H9 (cell line): ENCODE measurements at regions not wholly inside any gene's neighbourhood (a gene's known extent, or its start where the extent isn't known, plus 50 kb on each side); places are given as distances from the start of the nearest gene placed in this dataset.

Experiments
- DNase-seq: peaks from one replicate; pipeline ENCODE4 v3.0.0-alpha.2; 2017
- H2AFZ ChIP-seq: one replicate; pipeline ENCODE4 v1.6.1; 2013; ENCODE audit warnings: mild to moderate bottlenecking, low read length, control low read depth, moderate library complexity
- H2AK5ac ChIP-seq: 2 replicates; pipeline ENCODE4 v1.6.1; 2013; ENCODE audit warnings: low read length, control low read depth, mixed read lengths; ENCODE audit not compliant: insufficient read length
- H2BK120ac ChIP-seq: one replicate; pipeline ENCODE4 v1.6.1; 2013; ENCODE audit warnings: low read depth, mild to moderate bottlenecking, low read length, control low read depth, inconsistent platforms; ENCODE audit not compliant: poor library complexity, severe bottlenecking
- H2BK12ac ChIP-seq: 2 replicates; pipeline ENCODE4 v1.6.1; 2013; ENCODE audit warnings: low read length, control low read depth, mixed read lengths, low read depth; ENCODE audit not compliant: insufficient read length
- H2BK15ac ChIP-seq: 2 replicates; pipeline ENCODE4 v1.6.1; 2013; ENCODE audit warnings: low read depth, low read length, control low read depth
- H2BK20ac ChIP-seq: one replicate; pipeline ENCODE4 v1.6.1; 2013; ENCODE audit warnings: low read depth, mild to moderate bottlenecking, low read length, control low read depth, inconsistent platforms; ENCODE audit not compliant: poor library complexity, severe bottlenecking
- H2BK5ac ChIP-seq: 2 replicates; pipeline ENCODE4 v1.6.1; 2013; ENCODE audit warnings: low read length, control low read depth, mixed read lengths; ENCODE audit not compliant: insufficient read length
- H3K14ac ChIP-seq: 2 replicates; pipeline ENCODE4 v1.6.1; 2013; ENCODE audit warnings: low read length, control low read depth; ENCODE audit not compliant: insufficient read depth
- H3K18ac ChIP-seq: 2 replicates; pipeline ENCODE4 v1.6.1; 2013; ENCODE audit warnings: low read depth, mild to moderate bottlenecking, mixed read lengths, low read length, control low read depth; ENCODE audit not compliant: insufficient read length
- H3K23ac ChIP-seq: 2 replicates; pipeline ENCODE4 v1.6.1; 2013; ENCODE audit warnings: low read length, control low read depth, mixed read lengths, low read depth; ENCODE audit not compliant: insufficient read length
- H3K23me2 ChIP-seq: 2 replicates; pipeline ENCODE4 v1.6.1; 2013; ENCODE audit warnings: low read depth, mild to moderate bottlenecking, mixed read lengths, low read length, control low read depth; ENCODE audit not compliant: insufficient read length, poor library complexity, severe bottlenecking
- H3K27ac ChIP-seq: 2 replicates; pipeline ENCODE4 v1.5.1; 2013; ENCODE audit warnings: low read length, control low read depth, mixed read lengths, low read depth; ENCODE audit not compliant: insufficient read length
- H3K27me3 ChIP-seq: 2 replicates; pipeline ENCODE4 v1.6.1; 2013; ENCODE audit warnings: low read length, control low read depth, inconsistent platforms; ENCODE audit not compliant: insufficient read depth
- H3K4ac ChIP-seq: 2 replicates; pipeline ENCODE4 v1.6.1; 2013; ENCODE audit warnings: low read depth, mild to moderate bottlenecking, control low read depth, inconsistent platforms, low read length, moderate library complexity
- H3K4me1 ChIP-seq: 2 replicates; pipeline ENCODE4 v1.6.1; 2013; ENCODE audit warnings: low read length, control low read depth, inconsistent platforms; ENCODE audit not compliant: insufficient read depth
- H3K4me2 ChIP-seq: 2 replicates; pipeline ENCODE4 v1.6.1; 2013; ENCODE audit warnings: low read length, control low read depth, mixed read lengths; ENCODE audit not compliant: insufficient read length, insufficient read depth
- H3K56ac ChIP-seq: 2 replicates; pipeline ENCODE4 v1.6.1; 2013; ENCODE audit warnings: low read depth, mild to moderate bottlenecking, mixed read lengths, low read length, control low read depth; ENCODE audit not compliant: insufficient read length
- H3K79me1 ChIP-seq: 2 replicates; pipeline ENCODE4 v1.6.1; 2013; ENCODE audit warnings: low read depth, mild to moderate bottlenecking, moderate library complexity, low read length, control low read depth, inconsistent platforms; ENCODE audit not compliant: insufficient read depth, poor library complexity, severe bottlenecking
- H3K79me2 ChIP-seq: 2 replicates; pipeline ENCODE4 v1.6.1; 2013; ENCODE audit warnings: low read length, control low read depth, inconsistent platforms; ENCODE audit not compliant: insufficient read depth
- H3K9ac ChIP-seq: 2 replicates; pipeline ENCODE4 v1.6.1; 2013; ENCODE audit warnings: low read length, control low read depth, mixed read lengths; ENCODE audit not compliant: insufficient read length; ENCODE audit errors: extremely low read depth
- H3K9me3 ChIP-seq: one replicate; pipeline ENCODE4 v1.6.1; 2013; ENCODE audit warnings: low read depth, low read length, inconsistent platforms; ENCODE audit not compliant: control insufficient read depth
- H3T11ph ChIP-seq: one replicate; pipeline ENCODE4 v1.6.1; 2013; ENCODE audit warnings: mild to moderate bottlenecking, low read length, control low read depth, inconsistent platforms
- H4K20me1 ChIP-seq: one replicate; pipeline ENCODE4 v1.6.1; 2013; ENCODE audit not compliant: control insufficient read depth, insufficient read length, insufficient read depth
- H4K5ac ChIP-seq: 2 replicates; pipeline ENCODE4 v1.6.1; 2013; ENCODE audit warnings: low read depth, mild to moderate bottlenecking, mixed read lengths, low read length, control low read depth; ENCODE audit not compliant: insufficient read length
- H4K8ac ChIP-seq: replicated peaks from 2 replicates; pipeline ENCODE4 v1.6.1; 2013; ENCODE audit warnings: low read length, control low read depth, mixed read lengths, low read depth; ENCODE audit not compliant: insufficient read length
- H4K91ac ChIP-seq: 2 replicates; pipeline ENCODE4 v1.6.1; 2013; ENCODE audit warnings: low read depth, mild to moderate bottlenecking, moderate library complexity, mixed read lengths, low read length, control low read depth; ENCODE audit not compliant: insufficient read length
- H3K27ac Mint-ChIP-seq, 3 experiments: 2 replicates in 2 of 3; 3 replicates in 1 of 3; pipeline ENCODE4 v1.8.0; 2020 to 2021; ENCODE audit warnings: mixed read lengths in 3 of 3, mild to moderate bottlenecking in 1 of 3, moderate library complexity in 1 of 3
- H3K27me3 Mint-ChIP-seq: 2 replicates; pipeline ENCODE4 v1.8.0; 2021; ENCODE audit warnings: low read depth, mild to moderate bottlenecking, moderate library complexity, mixed read lengths
- H3K36me3 Mint-ChIP-seq, 3 experiments: 2 replicates in 2 of 3; 3 replicates in 1 of 3; pipeline ENCODE4 v1.8.0; 2020 to 2021; ENCODE audit warnings: low read depth in 3 of 3, mixed read lengths in 3 of 3; ENCODE audit not compliant: insufficient read depth in 1 of 3
- H3K4me1 Mint-ChIP-seq, 2 experiments: 2 replicates each; pipeline ENCODE4 v1.8.0; 2020; ENCODE audit warnings: mixed read lengths in 2 of 2
- H3K4me3 Mint-ChIP-seq, 2 experiments: 2 replicates in 1 of 2; 3 replicates in 1 of 2; pipeline ENCODE4 v1.8.0; 2020 to 2021; ENCODE audit warnings: mild to moderate bottlenecking in 2 of 2, mixed read lengths in 2 of 2, moderate library complexity in 1 of 2
- H3K9me3 Mint-ChIP-seq, 2 experiments: 2 replicates in 1 of 2; 3 replicates in 1 of 2; pipeline ENCODE4 v1.8.0; 2020; ENCODE audit warnings: mild to moderate bottlenecking in 2 of 2, mixed read lengths in 2 of 2, moderate library complexity in 1 of 2
- WGBS: extraction: QIAGEN DNeasy Blood & Tissue Kit; methylation state at CpG from one replicate; pipeline ENCODE4 v1.1.7; 2013; ENCODE audit warnings: missing lambda C conversion rate, low lambda C conversion rate, mixed read lengths; ENCODE audit not compliant: insufficient read length; ENCODE audit errors: extremely low coverage; 5-methylcytosine and 5-hydroxymethylcytosine counted together
- TF ChIP-seq, protein P1 (sequence below): fragments of 200-600 bp; sonication (generic); conservative IDR thresholded peaks from 3 replicates; pipeline ENCODE4 v1.8.0; 2021; ENCODE audit warnings: antibody characterized with exemption, mild to moderate bottlenecking

DNA sequence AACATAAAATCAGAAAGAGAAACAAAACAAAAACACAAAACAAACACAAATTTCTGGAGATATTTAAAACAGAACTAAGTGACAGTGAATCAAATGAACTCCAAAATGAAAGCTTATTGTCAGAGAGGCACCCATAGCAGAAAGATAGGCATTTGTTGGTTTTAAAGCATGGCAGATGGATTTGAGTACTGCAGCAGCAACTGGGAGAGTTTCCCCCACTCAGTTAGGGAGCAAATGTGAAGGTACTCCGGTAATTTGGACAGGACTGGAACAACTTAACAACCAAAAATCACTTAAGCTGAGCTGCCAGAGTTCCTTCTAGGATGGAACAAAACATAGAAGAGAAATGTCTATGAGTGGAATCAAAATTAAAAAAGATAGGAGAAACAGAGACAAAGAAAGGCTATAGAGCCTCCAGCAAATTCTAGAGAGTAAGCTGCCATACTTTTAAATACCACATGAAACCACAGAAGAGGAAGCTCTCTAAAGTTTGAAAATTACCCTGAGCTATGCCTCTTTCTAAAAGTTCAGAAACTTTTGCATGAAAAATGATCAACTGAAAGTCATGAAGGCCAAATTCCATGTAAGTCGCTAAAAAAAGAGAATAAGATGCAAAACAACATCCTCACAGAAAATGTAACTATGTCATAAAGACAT, 1248.3 kb upstream of the USP15 start:
- Histone ChIP-seq H3K4me2 (no peak overlapping the region), H4K8ac (no peak overlapping the region), H2BK20ac (no peak overlapping the region), H2AK5ac (no peak overlapping the region), H3K27ac (no peak overlapping the region), H2BK120ac (no peak overlapping the region), H3K56ac (no peak overlapping the region), H2BK15ac (no peak overlapping the region), H3K27me3 (no peaks in the 10 kb centered on the region), H3K79me1 (no peaks in the 10 kb centered on the region), H4K20me1 (no peaks in the 10 kb centered on the region), H3K23me2 (no peaks in the 10 kb centered on the region), H3K9me3 (no peaks in the 10 kb centered on the region), H2BK12ac (no peak overlapping the region), H3K18ac (no peak overlapping the region), H2BK5ac (no peak overlapping the region), H3K79me2 (no peaks in the 10 kb centered on the region), H3K4ac (no peak overlapping the region), H4K91ac (no peak overlapping the region), H2AFZ (no peak overlapping the region), H3T11ph (no peak overlapping the region), H4K5ac (no peak overlapping the region), H3K23ac (no peak overlapping the region), H3K4me1 (no peaks in the 10 kb centered on the region), H3K14ac (no peak overlapping the region), H3K9ac (no peak overlapping the region)
- Mint-ChIP-seq H3K4me1 (peaks cover 3 to 5% of the 10 kb centered on the region in 2 experiments; a peak in 2 of 4 replicates), H3K27ac (no peak overlapping the region; a peak in 1 of 7 replicates), H3K27me3 (no peaks in the 10 kb centered on the region), H3K36me3 (no peaks in the 10 kb centered on the region), H3K9me3 (no peaks in the 10 kb centered on the region), H3K4me3 (no peak overlapping the region)
- no CpG with 5 or more reads among the region's 2 CpGs for WGBS
- TF ChIP-seq, protein P1, sequence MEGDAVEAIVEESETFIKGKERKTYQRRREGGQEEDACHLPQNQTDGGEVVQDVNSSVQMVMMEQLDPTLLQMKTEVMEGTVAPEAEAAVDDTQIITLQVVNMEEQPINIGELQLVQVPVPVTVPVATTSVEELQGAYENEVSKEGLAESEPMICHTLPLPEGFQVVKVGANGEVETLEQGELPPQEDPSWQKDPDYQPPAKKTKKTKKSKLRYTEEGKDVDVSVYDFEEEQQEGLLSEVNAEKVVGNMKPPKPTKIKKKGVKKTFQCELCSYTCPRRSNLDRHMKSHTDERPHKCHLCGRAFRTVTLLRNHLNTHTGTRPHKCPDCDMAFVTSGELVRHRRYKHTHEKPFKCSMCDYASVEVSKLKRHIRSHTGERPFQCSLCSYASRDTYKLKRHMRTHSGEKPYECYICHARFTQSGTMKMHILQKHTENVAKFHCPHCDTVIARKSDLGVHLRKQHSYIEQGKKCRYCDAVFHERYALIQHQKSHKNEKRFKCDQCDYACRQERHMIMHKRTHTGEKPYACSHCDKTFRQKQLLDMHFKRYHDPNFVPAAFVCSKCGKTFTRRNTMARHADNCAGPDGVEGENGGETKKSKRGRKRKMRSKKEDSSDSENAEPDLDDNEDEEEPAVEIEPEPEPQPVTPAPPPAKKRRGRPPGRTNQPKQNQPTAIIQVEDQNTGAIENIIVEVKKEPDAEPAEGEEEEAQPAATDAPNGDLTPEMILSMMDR, result no peak
- no peak for DNase-seq
